H54 (cell line): ENCODE measurements at regions not wholly inside any gene's neighbourhood (a gene's known extent, or its start where the extent isn't known, plus 50 kb on each side); places are given as distances from the start of the nearest gene placed in this dataset.
A peak's percentile ranks its signal among the peaks of the same experiment; 100 is the strongest.

ENCODE experiments used
- DNase-seq: peaks from one replicate; pipeline ENCODE4 v3.0.0; 2011; ENCODE audit warnings: low spot score, mixed read lengths; ENCODE audit not compliant: insufficient read length
- FAIRE-seq: peaks from 3 replicates; lab custom pipeline; 2011; peaks lifted over from hg19 to GRCh38; lab: Jason Lieb, UNC
- POLR2A ChIP-seq: IDR thresholded peaks from 2 replicates; pipeline ENCODE4 v1.6.1; 2011; ENCODE audit warnings: low read depth, mild to moderate bottlenecking, low read length

DNA sequence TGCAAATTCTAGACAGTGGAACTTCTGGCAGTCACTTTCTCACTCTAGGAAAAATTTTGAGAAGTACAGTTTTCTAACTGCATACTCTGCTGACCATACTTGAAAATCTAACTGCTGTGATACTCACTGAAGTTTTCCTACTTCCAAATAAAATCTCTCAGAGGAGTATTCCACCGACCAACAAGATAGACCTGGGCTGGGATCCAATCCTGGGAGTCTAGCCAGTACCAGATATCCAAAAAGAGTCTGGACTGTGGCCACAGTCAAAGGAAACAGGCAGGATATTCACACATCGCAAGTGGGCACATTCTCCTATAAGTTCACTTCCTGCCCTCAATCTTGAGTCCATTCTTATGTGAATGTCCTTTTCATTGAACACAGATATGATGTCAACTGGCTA lies 1138.7 kb upstream of the PCDH7 start:
- FAIRE-seq (no peak), DNase-seq (no peak)
- TF ChIP-seq POLR2A = no peak

DNA sequence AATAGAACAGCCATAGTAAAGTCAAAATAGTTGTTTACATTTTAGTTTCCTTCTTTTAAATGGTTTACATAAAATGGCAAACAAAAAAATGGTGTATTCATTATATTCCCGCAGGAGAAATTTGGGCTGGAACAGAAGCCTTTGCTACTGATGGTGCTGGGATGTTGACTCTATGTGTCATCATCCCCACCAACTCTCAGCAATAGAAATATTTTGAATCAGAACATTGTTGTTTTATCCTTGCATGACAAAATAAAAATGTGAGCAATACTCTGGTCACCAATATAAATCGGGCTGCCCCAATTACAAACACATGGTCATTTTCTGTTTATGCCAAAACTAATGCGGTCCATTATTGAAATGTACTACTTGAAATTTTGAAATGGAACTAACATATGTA lies 1131.6 kb upstream of the PCDH7 start:
- no peak for TF ChIP-seq POLR2A
- DNase-seq (no peak), FAIRE-seq (no peak)

DNA sequence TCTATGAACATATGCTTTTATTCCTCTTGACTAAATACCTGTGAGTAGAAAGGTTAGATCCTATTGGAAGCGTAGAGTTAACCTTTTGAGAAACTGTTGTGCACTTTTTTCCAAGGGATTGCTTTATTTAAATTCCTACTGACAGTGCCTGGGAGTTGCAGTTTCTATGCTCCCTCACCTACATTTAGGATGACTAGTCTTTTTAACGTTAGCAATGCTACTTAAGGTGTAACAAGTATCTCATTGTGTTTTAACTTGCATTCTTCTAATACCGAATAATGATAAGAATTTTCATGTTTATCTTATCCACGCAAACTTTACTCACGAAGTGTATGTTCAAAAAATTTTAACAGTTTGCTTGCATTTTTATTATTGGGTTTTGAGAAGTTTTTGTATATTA lies 1123.9 kb upstream of the PCDH7 start:
- no peak for TF ChIP-seq POLR2A
- DNase-seq (no peak), FAIRE-seq (no peak)

GRCh38 chr4:29619168-29619567 lies 1101.0 kb upstream of the PCDH7 start:
- TF ChIP-seq POLR2A = no peak
- FAIRE-seq (no peak), DNase-seq (no peak)

DNA sequence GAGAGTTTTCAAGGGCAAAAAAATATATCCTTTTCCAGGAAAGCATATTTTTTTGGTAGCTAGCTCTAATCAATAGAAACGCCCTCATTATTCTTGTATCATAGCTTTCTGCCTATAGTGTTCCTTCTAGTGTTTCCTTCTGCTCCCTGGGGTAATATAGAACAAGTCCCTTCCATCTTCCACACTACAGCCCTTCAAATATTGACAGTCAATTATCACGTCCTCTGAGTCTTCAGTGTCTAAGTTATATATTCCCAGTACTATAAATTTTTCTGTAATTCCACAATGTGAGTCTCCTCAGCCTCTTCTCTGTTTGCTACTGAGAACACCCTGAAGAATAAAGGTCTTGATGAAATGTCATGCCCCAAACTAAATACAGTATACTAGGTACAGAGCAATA lies 1088.0 kb upstream of the PCDH7 start:
- DNase-seq = no peak
- no peak for FAIRE-seq

GRCh38 chr4:29636961-29637360 lies 1083.2 kb upstream of the PCDH7 start:
- no peak for DNase-seq
- no peak for TF ChIP-seq POLR2A
- FAIRE-seq = no peak

More for the DNA sequence above, 1088.0 kb upstream of the PCDH7 start:
- no peak for TF ChIP-seq POLR2A

DNA sequence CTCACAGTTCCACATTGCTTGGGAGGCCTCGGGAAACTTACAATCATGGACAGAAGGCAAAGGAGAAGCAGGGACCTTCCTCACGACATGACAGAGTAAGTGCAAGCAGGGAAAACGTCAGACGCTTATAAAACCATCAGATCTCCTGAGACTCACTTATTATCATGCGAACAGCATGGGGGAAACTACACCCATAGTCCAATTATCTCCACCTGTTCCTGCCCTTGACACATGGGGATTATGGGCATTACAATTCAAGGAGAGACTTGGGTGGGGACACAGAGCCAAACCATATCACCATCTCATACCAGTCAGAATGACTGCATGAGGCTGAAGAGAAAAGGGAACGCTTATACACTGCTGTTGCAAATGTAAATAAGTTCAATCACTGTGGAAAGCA lies 1066.9 kb upstream of the PCDH7 start:
- FAIRE-seq (no peak), DNase-seq (no peak)
- no peak for TF ChIP-seq POLR2A

GRCh38 chr4:29680644-29681043 lies 1039.5 kb upstream of the PCDH7 start:
- no peak for TF ChIP-seq POLR2A
- no peak for DNase-seq
- FAIRE-seq = no peak

GRCh38 chr4:29704059-29704458 lies 1016.1 kb upstream of the PCDH7 start:
- TF ChIP-seq POLR2A = no peak
- DNase-seq (no peak), FAIRE-seq (no peak)

DNA sequence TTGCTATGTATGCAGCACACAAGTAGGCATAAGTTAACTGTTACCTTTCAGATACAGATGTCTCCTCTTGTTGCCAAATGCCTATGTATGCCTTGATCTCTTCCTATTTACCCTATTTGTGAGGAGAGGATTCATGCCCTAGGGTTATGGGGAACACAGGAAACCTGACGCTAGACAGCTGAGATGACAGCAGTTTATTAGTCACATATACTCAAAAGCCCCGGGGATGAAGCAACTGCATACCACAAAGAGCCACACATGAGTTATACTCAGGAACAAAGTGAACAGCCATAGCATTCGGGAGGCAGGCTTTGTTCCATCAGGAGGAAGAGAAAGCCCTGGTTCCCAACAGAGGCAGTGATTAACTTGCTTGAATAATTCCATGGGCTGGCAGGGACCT lies 1011.7 kb upstream of the PCDH7 start:
- peak; percentile 5 for DNase-seq
- no peak for TF ChIP-seq POLR2A
- peak; percentile 55 for FAIRE-seq

GRCh38 chr4:29710519-29710918 lies 1009.6 kb upstream of the PCDH7 start:
- no peak for FAIRE-seq
- TF ChIP-seq POLR2A = no peak
- DNase-seq = no peak

- DNase-seq = no peak
- no peak for TF ChIP-seq POLR2A
- no peak for FAIRE-seq
These were observed 1008.9 kb upstream of the PCDH7 start for GRCh38 chr4:29711226-29711625.

DNA sequence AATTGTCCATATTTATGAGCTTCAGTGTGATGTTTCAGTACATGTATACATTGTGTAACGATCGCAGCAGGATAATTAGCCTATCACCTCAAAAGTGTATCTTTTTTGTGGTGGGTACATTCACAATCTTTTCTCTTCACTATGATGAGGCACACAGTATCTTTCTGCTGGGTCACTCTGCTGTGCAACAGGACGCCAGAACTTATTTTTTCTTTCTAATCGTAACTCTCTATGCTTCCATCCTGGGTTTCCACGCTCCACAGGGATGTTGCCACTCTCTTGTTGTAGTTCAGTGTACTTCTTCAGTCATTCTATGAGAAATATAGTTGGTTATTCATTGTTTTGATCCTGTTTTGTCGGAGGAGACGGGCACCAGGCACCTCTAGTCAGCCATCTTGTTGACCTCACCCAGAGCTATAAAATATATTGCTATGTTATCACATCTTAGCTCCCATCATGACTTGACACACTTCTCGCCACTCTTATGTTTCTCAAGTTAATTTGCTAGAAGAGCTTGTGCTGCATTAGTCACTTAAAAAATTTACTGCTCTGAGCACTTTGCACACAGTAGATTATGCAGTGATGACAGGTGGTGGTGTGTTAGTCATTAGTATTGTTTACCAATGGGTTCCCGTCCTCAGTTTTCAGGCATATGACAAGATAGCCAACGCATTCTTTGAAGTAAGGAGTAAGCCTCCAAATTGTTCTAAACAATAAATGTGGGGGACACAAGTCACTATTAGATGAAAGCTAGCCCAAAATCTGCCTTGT lies 1002.7 kb upstream of the PCDH7 start:
- FAIRE-seq = peak; percentile 43
- TF ChIP-seq POLR2A = no peak
- DNase-seq = no peak

- TF ChIP-seq POLR2A = no peak
- no peak for FAIRE-seq
- no peak for DNase-seq
These were observed 1002.0 kb upstream of the PCDH7 start for GRCh38 chr4:29718136-29718535.

GRCh38 chr4:29722253-29722652 lies 997.9 kb upstream of the PCDH7 start:
- no peak for FAIRE-seq

More at GRCh38 chr4:29722253-29722652, 997.9 kb upstream of the PCDH7 start:
- DNase-seq = no peak
- TF ChIP-seq POLR2A = no peak
